Hypothalamus (tissue), 51 donors: ENCODE measurements at regions not wholly inside any gene's neighbourhood (a gene's known extent, or its start where the extent isn't known, plus 50 kb on each side); places are given as distances from the start of the nearest gene placed in this dataset.

ENCODE experiments used
- DNase-seq, 51 donors: peaks; one replicate each; lab custom pipeline; 2025; lab: John Stamatoyannopoulos, UW

DNA sequence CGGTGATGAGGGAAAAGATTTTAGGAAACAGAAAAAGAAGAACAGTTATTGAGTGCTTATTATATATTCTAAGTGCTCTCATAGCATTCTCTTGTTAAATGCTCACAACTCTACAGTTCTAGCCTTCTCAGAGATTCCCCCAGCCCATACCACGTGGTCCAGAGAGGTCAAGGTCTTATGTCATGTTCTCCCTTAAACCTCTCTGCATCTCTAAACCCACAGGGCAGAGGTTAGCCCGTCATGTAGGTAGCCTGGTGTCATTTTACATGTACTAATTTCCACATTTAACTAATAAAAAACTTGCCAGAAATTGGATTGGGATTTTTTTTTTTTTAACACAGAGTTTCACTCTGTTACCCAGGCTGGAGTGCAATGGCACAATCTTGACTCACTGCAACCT, 178.0 kb downstream of the CEMIP2 start:
- DNase-seq: no peak

DNA sequence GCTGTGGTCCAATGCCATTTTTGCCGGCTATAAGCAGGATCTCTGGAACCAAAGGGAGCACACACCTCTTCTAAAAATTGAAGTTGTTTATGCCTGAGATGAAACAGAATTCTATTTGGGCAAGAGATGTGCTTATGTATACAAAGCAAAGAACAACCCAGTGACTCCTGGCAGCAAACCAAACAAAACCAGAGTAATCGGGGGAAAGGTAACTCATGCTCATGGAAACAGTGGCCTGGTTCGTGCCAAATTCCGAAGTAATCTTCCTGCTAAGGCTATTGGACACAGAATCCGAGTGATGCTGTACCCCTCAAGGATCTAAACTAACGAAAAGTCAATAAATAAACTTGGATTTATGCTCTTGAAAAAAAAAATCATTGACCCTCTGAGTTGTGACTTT, 178.7 kb downstream of the CEMIP2 start:
- no peak for DNase-seq

DNA sequence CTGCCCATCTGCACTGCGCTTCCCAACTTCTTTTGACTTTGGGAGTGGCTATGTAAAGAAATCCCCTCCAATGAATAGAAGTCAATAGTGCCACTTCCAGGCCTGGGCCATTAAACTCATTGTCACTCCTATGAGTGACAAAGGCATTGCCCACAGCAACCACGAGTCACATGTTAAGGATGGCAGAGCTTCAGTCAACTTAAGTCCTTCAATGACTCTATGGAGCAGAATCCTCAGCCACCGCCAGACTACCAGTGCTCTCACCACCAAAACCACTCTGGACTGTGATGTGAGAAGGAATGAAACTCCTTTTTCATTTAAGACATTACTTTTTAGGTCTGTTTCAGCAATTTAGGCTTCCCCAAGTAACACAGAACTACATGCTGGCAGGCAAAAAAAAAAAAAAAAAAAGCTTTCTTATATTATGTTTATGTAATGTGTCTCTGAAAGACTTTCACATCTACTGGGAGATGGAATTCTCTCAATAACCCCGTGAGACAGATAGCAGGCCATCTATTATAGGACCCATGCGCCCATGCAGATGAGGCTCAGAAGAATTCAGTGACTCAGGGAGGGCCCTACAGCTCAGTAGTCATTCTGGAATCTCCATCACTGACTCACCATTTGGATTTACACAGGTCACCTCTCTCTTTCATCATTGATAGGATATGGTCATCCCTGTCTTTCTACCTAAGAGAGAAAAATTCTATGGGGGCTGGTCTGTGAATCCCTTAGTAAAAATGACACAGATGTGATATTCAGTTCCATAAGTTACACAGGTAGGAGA, 180.5 kb downstream of the CEMIP2 start:
- no peak for DNase-seq

DNA sequence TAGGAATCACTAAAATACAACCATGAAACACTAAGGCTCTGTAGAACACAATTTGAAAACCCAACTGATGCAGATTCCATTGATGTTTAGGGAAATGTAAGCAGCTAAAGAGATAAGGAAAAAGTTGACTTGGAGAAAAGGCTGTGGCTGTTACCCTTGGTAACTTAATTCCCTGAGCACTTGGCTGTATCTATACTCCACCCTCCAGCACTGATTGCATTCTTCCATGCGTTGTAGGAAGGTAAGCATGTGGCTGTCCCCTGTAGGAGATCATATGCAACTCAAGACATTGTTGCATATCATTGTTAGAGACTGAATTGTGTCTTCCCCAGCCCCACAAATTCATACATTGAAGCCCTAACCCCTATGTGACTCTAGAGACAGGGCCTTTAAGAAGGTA, 184.5 kb downstream of the CEMIP2 start:
- no peak for DNase-seq

DNA sequence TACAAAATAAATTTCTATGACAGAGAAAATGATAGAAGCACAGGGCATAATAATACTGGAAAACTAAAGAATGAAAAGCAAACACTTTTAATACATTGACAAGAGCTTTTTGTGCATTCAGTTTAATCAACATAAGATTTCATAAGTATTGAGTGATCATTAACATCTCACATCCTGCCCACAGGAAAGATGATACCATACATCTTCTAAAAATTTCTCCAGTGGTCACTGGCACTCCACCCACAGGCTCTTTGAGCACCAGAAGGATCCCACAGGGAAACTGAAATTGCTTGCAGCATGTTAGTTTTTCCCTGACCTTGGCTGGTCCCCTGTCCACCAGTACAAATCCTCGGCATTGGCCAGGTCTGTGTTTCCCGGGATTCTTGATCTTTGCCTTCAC, 186.0 kb downstream of the CEMIP2 start:
- DNase-seq: no peak

DNA sequence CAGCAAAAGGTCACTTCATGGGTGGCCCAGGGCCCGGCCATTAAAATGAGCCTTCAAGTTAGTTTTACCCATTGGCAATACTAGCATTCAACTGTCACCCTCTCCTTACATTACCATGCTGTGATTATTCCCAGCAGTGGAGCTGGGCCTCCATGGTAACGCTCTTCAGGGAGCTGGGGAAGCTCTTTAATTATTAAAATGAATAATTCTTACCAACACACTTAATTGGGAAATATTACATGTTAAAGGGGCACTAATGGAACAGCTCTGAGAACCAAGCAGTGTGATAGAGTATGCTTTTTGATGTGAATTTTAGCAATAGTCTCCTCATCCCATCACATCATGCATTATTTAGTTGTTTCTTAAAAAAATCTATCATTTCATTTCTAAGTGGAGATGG, 187.2 kb downstream of the CEMIP2 start:
- no peak for DNase-seq

DNA sequence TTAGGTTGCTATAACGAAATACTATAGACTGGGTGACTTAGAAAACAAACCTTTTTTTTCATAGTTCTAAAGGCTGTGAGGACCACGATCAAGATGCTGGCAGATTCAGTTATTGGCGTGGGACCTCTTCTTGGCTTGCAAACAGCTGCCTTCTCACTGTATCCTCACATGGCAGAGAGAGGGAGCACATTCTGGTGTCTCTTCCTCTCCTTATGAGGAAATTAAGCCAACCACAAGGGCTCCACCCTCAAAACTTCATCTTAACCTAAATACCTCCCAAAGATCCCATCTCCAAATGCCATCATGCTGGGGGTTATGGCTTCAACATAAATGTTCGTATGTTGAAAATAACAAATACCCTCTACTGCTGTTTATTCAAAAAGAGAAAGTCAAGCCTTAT, 197.1 kb downstream of the CEMIP2 start:
- no peak for DNase-seq

DNA sequence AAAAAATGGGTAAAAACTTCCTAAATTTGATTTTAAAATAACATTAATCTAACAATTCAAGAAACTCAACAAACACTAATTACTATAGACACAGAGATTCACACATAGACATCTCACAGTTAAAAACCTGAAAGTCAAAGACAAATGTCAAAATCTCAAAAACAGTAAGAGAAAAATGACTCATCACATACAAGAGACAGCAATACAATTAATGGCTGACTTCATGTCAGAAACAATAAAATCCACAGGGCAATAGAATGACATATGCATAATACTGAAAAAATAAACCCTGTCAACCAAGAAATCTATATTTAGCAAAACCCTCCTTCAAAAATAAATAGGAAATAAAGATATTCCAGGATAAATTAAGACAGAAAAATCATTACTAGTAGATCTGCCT, 200.4 kb downstream of the CEMIP2 start:
- DNase-seq: no peak

DNA sequence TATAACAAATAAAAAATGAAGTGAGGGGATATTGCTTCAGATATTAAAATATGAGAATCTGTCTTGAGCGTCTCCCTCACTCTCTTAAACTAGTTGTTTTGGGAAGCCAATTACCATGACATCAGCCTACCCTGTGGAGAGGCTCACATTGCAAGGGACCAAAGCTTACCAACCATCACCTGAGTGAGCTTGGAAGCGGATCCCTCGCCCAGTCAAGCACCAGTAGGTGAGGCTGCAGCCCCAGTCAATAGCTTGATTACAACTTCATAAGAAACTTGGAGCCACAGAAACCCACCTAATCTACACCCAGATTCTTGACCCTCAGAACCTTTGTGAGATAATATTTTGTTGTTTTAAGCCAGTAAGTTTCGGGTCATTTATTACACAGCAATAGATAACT, 206.2 kb downstream of the CEMIP2 start:
- DNase-seq: no peak

DNA sequence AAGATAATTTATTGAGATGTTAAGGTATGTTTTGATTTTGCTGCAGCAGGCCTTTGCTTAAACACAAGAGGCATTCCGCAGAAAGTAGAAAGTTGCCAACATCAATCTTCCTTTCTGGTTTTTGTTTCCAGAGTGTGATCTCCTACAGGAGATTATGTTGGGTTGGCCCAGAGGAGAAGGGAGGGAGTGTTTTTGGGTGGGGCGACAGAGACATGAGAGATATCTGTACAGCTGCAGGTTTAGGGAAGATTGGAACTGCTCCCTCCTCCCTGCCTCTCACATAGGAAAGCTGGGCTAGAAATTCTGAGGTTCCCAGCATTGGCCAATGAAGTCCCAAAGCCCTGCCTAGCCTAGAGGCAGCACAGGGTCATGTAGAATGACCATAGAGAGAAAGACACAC, 211.0 kb downstream of the CEMIP2 start:
- DNase-seq: no peak

DNA sequence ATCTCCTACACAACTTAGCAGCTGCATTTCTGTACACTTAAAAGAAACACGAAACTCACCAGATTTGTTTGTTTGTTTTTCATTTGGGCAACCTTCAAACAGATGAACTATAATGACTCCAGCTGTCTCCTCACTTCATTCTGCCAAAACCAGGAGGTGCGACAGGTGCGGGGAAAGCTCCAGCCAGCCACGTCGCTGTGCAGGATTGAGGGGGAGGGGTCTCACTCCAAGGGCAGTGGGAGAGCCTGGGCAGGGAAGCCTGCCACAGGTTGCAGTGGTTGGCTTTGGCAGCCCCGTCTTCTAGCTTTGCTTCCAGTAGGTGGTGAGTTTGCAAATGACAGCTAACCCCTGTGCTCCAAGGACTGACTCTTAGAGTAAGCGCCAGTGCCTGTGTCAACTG, 215.8 kb downstream of the CEMIP2 start:
- DNase-seq: no peak

DNA sequence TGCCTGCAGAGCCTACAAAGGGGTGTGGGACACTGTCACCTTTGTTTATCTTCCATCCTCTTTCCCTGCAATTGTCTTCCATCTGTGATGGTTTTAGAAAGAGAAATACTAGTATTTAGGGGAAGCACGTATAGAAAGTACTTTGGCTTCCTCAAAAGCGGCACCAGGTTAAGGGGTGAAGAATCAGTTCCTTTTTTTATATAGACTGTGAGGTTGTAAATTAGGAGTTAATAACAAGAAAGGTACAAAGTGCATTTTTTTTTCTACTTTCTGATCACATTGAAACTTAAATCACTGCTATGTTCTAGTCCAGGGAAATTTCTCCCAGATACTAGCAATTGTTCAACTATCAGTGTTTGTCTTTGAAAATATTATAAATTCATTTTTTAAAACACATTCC, 219.3 kb downstream of the CEMIP2 start:
- no peak for DNase-seq

DNA sequence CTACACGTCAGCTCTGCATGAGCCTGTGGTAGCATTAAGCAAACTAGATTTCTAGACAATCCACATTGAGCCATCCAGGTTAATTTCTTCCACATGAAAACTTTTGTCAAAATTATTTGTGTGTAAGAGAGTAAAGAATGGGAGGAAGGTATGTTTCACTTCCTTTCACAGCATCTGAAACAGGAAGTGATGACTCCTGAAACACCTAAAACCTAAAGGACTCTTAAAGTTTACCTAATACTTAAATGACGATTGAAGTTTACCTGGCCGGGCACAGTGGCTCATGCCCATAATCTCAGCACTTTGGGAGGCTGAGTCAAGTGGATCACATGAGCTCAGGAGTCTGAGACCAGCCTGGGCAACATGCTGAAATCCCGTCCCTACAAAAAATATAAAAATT, 223.8 kb downstream of the CEMIP2 start:
- no peak for DNase-seq

DNA sequence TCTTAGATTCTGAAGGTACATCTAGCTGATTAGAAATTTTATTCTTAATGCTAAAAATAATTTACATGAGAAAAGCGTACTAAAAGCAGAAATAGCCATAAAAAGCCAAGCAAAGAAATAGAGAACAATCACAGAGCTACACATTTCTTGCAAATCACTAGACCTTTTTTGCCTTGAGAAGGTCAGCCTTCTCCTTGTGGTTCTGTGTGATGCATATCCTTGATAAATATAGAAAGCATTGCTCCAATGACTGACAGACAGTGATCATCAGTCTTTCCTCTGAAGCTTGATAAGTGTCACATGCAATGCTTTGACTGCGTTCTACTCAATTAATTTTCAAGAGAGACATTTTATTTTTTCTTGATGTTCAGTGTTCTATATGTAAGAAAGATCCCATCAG, 226.9 kb downstream of the CEMIP2 start:
- no peak for DNase-seq

DNA sequence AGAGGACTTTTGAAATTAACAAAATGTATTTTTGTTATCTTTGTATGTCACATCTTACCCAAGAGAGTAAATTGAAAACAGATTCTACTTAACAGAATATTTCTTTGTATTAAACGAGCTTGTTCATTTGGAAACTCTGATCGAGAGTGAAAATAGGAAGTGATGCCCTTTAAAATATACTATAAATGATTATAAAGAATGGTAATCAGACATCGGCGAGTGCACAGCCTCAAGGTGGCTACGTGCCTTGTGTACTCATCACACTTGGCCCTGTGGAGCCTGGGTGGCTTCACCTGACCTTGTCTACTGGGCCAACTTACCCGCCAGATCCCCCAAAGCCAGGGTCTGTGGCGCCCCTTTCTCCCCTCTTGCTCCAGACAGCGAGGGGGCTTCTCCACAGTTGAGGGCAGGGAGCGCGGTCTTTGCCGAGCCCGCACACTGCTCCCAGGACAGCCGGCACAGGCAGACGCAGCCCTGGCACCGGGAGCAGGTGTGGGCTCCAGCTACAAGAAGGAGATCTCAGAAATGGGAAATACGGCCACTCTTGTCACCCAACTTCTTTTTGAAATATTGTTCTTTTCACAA, 243.2 kb downstream of the CEMIP2 start:
- no peak for DNase-seq

DNA sequence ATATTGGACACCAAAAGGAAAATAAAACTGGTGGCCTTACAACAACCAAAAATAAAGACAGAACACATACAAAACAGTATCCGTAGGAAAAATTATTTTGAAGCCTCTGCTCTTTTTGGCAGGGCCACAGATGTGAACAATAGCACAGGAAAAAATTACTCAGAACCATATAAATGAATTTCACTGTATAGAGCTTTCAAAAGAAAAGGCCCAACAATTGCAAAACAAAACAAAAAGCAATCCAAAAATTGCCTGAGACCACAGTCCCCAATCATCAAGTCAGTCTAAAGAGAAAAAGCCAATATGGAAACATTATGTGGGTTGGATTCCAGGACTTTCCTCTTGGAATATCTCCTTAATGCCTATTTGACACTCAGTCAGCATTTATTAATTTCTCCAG, 243.8 kb downstream of the CEMIP2 start:
- DNase-seq: no peak

DNA sequence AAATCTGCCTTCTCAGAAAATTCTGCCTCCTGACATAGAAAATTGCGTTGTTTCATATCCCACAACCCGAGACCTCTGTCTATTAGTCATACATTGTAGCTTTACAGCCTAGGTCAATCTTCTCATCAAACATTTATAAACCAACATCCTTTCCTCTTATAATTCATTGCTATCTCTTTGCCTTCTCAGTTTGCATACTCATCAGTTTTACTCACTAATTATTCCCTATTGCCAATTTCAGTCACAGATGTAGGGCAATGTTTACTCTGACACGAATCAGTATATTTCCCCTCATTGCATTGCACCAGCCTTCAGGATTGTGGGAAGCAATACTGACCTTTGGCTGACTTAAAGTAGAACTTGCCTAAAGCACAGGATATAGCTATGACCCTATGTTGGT, 247.2 kb downstream of the CEMIP2 start:
- no peak for DNase-seq

DNA sequence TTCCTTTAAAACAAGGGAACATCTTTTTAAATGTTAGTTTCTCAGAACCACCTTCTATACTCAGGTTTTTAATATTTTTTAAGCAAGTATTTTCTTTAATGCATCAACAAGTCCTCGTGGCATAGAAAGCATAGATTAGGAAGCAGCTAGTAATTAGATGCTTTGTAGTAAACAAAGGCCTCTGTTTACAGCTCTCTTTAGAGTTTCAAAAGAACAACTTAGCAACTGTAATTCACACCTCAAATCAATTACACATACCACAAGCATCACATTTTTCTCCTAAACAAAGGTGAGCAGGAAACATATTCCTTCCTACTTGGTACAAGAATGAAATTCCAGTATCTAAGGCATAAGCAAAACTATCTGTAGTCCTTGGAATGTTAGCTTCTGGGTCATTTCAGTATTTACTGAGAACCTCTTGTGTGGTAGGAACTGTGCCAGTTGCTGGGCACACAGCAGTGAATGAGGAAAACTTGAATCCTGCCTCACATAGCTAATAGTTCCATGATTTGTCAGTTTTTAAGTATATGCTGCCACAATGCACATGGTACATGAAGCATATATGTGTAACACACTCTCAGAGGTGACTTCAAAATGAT, 249.1 kb downstream of the CEMIP2 start:
- no peak for DNase-seq

DNA sequence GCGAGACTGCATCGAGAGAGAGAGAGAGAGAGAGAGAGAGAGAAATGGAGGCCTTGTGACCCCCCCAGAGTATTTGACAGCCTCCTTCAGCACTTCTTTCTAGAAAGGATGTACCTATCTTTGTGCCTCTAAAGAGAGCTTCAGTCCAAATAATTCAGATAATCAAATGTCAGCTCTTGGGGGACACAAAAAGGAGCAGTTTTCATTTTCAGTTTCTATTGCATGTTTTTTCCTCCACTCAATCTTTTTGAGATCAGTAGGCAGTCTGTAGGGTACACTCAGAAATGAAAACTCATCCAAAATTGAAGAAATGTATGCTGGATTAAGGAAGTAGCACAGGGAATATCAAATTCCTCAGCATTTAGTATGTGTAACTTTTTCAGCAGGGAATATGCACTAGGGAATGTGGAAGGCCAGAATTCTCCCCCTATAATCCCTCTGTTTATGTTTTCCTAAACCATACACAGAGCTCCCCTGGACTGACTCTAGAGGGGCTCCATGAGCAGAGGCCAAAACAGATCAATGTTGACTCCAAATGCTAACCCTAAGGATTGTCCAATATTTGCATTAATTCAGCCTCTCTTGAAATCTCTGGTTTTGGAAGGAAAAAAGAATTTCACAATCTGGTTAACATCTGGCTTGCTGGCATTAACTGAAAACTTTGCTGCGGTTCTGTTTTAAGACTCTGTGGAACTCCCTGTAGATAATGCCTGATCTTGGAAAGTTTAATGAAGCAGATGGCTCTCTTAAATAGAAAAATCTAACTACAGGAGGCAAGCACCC, 250.1 kb downstream of the CEMIP2 start:
- no peak for DNase-seq

DNA sequence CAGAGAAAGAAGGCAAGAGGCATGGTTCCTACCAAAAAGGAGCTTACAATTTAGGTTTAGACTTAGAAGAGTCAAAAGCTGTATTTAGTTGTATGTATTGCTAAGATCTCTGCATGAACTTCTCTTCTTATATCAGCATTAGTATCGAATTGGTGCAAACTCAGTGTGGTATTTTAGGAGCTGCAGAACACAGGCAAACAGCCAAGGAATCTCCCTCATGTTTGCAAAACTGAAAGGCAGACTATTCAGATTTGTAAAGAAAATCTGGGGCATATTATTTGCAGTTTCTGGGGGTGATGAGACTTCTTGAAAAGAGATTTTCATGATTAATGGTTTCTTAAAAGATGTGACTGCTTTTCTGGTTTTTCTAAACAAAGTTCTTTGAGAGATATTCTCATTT, 252.7 kb downstream of the CEMIP2 start:
- DNase-seq: no peak

DNA sequence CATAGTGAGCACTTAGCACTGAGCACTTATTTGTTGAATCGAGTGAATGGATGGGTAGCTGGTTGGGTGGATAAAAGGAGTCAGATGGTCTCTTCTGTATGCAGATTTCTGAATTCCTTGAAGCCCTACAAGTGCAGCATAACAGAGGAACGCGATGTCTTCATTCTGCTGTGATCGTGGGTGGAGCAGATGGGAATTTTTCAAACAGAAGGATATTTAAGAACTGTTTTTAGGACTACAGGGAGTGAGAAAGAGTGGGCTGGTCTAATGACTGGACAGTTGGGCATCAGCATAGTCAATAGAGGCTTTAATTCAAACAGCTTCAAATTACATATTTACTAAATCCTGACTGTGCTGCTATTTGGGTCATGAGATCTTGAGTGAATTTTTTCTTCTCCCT, 253.2 kb downstream of the CEMIP2 start:
- DNase-seq: no peak
